ENCODE measurements at regions not wholly inside any gene's neighbourhood (a gene's known extent, or its start where the extent isn't known, plus 50 kb on each side); places are given as distances from the start of the nearest gene placed in this dataset.

DNA sequence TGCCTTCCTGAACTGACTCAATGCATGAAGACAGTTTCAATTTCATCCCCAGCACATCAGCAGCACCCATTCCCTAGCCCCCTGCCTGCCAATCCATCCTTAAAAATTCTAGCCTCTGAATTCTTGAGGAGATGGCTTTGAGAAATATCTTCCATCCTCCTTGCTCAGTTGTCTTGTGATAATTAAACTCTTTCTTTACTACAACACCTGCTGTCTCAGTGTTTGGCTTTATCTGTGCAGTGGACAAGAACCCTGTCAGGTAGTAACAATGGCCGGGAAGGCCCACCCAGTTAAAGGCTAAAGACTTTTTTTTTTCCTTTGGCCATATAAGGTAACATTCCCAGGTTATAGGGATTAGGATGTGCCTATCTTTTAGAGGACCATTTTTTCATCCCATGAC is 114.4 kb upstream of the NAP1L1 start:
- Histone ChIP-seq H3K36me3 (ENCODE audit: insufficient read depth in 1 of 2, low read depth in 1 of 2) (no peaks in the 10 kb centered on the region), H3K27ac (no peak overlapping the region), H3K4me3 (no peak overlapping the region), H3K27me3 (ENCODE audit: insufficient read depth in 3 of 3, low read length in 2 of 3) (no peaks in the 10 kb centered on the region), H3K9me3 (peaks cover 24% of the 10 kb centered on the region), H3K4me1 (no peaks in the 10 kb centered on the region)
- 90 to 100% (median 93%) methylated on average over 1 of the region's 1 CpG for WGBS, 3 donors
- ATAC-seq (no peak), DNase-seq (no peak)
- intact Hi-C loops (cut with DNase I) = no loop called here
- TF ChIP-seq, protein P1, sequence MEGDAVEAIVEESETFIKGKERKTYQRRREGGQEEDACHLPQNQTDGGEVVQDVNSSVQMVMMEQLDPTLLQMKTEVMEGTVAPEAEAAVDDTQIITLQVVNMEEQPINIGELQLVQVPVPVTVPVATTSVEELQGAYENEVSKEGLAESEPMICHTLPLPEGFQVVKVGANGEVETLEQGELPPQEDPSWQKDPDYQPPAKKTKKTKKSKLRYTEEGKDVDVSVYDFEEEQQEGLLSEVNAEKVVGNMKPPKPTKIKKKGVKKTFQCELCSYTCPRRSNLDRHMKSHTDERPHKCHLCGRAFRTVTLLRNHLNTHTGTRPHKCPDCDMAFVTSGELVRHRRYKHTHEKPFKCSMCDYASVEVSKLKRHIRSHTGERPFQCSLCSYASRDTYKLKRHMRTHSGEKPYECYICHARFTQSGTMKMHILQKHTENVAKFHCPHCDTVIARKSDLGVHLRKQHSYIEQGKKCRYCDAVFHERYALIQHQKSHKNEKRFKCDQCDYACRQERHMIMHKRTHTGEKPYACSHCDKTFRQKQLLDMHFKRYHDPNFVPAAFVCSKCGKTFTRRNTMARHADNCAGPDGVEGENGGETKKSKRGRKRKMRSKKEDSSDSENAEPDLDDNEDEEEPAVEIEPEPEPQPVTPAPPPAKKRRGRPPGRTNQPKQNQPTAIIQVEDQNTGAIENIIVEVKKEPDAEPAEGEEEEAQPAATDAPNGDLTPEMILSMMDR (IDR thresholded peaks at IDR 0.05) = no peak

DNA sequence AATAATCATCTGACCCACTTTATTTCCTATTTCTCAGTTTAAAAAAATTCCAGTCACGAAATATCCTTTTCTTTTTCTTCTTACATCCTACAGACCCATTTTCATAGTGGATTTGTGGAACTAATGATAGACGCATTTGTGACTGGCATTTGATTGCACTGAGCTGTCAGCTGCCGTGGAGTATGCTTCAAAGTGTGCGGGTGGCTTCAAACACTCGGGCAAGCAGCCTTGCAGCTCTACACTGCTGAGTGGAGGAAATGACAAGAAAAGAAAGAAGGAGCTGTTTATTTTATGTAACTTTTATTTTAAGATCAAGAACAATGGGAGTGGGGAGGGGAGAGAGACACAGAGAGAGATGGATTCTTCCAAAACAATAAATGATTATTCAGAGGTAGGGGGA is 112.8 kb upstream of the NAP1L1 start:
- ATAC-seq = no peak
- intact Hi-C loops (cut with DNase I) = no loop called here
- H3K27me3 ChIP-seq (ENCODE audit: insufficient read depth in 3 of 3, low read length in 2 of 3) = no peaks in the 10 kb centered on the region
- no peaks in the 10 kb centered on the region for H3K4me1 ChIP-seq
- no peak overlapping the region for H3K4me3 ChIP-seq
- no peaks in the 10 kb centered on the region for H3K36me3 ChIP-seq (ENCODE audit: insufficient read depth in 1 of 2, low read depth in 1 of 2)
- WGBS, 3 donors = 67 to 73% (median 69%) methylated on average over 5 of the region's 5 CpGs
- TF ChIP-seq, protein P1 (IDR thresholded peaks at IDR 0.05) = no peak
- H3K27ac ChIP-seq = no peak overlapping the region
- peaks cover 24% of the 10 kb centered on the region for H3K9me3 ChIP-seq
- DNase-seq = no peak

DNA sequence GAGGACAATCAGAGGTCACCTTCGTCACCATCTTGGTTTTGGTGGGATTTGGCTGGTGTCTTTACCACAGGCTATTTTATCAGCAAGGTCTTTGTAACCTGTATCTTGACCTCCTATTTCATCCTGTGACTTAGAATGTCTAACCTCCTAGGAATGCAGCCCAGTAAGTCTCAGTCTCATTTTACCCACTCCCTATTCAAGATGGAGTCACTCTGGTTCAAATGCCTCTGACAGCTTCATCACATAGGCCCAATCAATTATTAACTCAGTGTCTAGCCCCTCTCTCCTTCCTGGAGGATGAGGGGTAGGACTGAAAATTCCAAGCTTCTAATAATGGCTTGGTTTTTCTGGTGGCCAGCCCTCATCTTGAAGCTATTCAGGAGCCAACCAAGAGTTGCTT is 111.4 kb upstream of the NAP1L1 start:
- Histone ChIP-seq H3K4me1 (no peaks in the 10 kb centered on the region), H3K4me3 (no peak overlapping the region), H3K9me3 (peaks cover 24% of the 10 kb centered on the region), H3K27ac (no peak overlapping the region), H3K36me3 (ENCODE audit: insufficient read depth in 1 of 2, low read depth in 1 of 2) (no peaks in the 10 kb centered on the region), H3K27me3 (ENCODE audit: insufficient read depth in 3 of 3, low read length in 2 of 3) (no peaks in the 10 kb centered on the region)
- no peak for DNase-seq
- no peak for ATAC-seq
- 38 to 96% (median 41%) methylated on average over 1 of the region's 1 CpG for WGBS, 3 donors
- intact Hi-C loops (cut with DNase I) = no loop called here
- TF ChIP-seq, protein P1 (IDR thresholded peaks at IDR 0.05) = no peak

DNA sequence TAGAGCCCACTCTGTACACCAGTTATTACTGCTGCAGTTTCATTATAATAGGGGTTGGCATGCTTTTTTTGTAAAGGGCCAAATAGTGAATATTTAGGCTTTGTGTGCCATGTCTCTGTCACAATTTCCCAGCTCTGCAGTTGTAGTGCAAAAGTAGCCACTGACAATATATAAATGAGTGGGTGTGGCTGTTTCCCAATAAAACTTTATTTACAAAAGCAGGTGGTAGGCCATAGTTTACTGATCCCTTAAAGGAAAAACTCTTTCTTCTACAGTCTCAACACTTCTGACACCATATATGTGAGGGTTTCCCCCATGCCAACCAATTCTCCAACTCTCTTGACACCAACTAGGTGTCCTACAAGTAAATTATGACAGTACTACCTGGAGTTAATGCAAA is 110.2 kb upstream of the NAP1L1 start:
- no peak overlapping the region for H3K27ac ChIP-seq
- no peak for DNase-seq
- H3K4me1 ChIP-seq = no peaks in the 10 kb centered on the region
- TF ChIP-seq, protein P1 (IDR thresholded peaks at IDR 0.05) = no peak
- H3K36me3 ChIP-seq (ENCODE audit: insufficient read depth in 1 of 2, low read depth in 1 of 2) = no peaks in the 10 kb centered on the region
- intact Hi-C loops (cut with DNase I) = no loop called here
- no peaks in the 10 kb centered on the region for H3K27me3 ChIP-seq (ENCODE audit: insufficient read depth in 3 of 3, low read length in 2 of 3)
- H3K9me3 ChIP-seq = peaks cover 20% of the 10 kb centered on the region
- no peak for ATAC-seq
- no peak overlapping the region for H3K4me3 ChIP-seq

DNA sequence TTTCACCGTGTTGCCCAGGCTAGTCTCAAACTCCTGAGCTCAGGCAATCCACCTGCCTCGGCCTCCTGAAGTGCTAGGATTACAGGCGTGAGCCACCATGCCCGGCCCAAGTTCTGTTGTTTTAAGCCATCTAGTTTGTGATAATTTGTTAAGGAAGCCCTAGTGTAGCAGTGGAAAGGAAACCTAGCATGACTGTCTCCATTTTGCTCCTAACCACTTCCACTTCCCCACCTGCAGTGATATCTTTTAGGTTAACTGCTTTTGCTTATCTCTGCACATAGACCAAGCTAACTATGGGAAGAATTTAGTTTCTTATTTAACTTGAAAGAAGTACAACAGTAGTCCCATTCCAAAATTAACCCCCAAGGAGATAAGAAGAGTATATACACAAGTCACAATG is 109.5 kb upstream of the NAP1L1 start:
- TF ChIP-seq, protein P1 (IDR thresholded peaks at IDR 0.05) = no peak
- intact Hi-C loops (cut with DNase I) = no loop called here
- Histone ChIP-seq H3K9me3 (peaks cover 14% of the 10 kb centered on the region), H3K36me3 (ENCODE audit: insufficient read depth in 1 of 2, low read depth in 1 of 2) (no peaks in the 10 kb centered on the region), H3K27me3 (ENCODE audit: insufficient read depth in 3 of 3, low read length in 2 of 3) (no peaks in the 10 kb centered on the region), H3K4me1 (no peaks in the 10 kb centered on the region), H3K27ac (no peak overlapping the region), H3K4me3 (no peak overlapping the region)
- WGBS, 3 donors = 66 to 87% (median 69%) methylated on average over 4 of the region's 4 CpGs
- ATAC-seq (no peak), DNase-seq (no peak)

All from psoas muscle (tissue), 7 donors.